ENCODE measurements at regions not wholly inside any gene's neighbourhood (a gene's known extent, or its start where the extent isn't known, plus 50 kb on each side); places are given as distances from the start of the nearest gene placed in this dataset.

GRCh38 chr12:25655702-25656101, 102.6 kb upstream of the LMNTD1 start:
- no peak for TF ChIP-seq POLR2AphosphoS5 (IDR thresholded peaks at IDR 0.05)
- TF ChIP-seq, protein P1, sequence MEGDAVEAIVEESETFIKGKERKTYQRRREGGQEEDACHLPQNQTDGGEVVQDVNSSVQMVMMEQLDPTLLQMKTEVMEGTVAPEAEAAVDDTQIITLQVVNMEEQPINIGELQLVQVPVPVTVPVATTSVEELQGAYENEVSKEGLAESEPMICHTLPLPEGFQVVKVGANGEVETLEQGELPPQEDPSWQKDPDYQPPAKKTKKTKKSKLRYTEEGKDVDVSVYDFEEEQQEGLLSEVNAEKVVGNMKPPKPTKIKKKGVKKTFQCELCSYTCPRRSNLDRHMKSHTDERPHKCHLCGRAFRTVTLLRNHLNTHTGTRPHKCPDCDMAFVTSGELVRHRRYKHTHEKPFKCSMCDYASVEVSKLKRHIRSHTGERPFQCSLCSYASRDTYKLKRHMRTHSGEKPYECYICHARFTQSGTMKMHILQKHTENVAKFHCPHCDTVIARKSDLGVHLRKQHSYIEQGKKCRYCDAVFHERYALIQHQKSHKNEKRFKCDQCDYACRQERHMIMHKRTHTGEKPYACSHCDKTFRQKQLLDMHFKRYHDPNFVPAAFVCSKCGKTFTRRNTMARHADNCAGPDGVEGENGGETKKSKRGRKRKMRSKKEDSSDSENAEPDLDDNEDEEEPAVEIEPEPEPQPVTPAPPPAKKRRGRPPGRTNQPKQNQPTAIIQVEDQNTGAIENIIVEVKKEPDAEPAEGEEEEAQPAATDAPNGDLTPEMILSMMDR (IDR thresholded peaks at IDR 0.05): no peak

Data from esophagus muscularis mucosa (tissue), 3 donors.